ENCODE measurements at regions not wholly inside any gene's neighbourhood (a gene's known extent, or its start where the extent isn't known, plus 50 kb on each side); places are given as distances from the start of the nearest gene placed in this dataset.

DNA sequence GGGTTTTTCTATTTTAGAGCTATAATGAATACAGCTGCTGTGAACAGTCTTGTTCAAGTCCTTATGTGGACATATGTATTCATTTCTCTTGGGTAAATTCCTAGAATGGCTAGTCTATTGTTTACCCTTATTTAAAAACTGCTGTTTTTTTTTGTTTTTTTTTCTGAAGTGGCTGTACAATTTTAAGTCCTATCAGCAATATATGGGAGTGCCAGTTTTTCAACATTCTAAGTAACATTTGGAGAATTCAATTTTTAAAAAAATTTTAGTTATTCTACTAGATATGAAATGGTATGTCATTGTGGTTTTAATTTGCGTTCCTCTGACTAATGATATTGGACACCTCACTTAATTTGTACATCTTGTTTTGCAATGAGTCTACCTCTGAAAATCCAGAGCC, 349.7 kb downstream of the SATB2 start:
- no peak for DNase-seq (ENCODE audit: low spot score in 2 of 2)
- 84 to 91% methylated on average over 1 of the region's 1 CpG for WGBS, 2 donors
- TF ChIP-seq CTCF (IDR thresholded peaks at IDR 0.05) (no peak), POLR2A (IDR thresholded peaks at IDR 0.05) (no peak)
- intact Hi-C loops (cut with DNase I; ENCODE audit: low total_unique reads), result no loop called here
- H3K4me3 ChIP-seq (ENCODE audit: low read depth, poor library complexity, severe bottlenecking), result no peak overlapping the region

DNA sequence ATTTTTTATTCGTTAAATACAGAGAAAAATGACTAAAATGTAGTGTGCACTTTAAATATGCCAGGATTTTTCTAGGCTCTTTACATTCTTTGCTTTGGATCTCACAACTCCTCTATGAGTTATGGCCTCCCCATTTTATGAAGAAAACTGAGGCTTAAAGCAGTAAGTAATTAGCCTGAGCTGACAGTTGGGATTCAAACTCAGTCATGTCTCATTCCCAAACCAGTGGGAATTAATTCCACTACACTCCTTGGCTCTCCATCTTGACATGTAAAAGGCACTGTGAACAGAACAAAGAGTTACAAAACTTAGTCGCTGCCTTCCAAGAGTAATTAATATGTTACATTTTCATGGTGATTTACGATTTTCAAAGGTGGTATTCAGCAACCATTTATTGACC, 351.9 kb downstream of the SATB2 start:
- WGBS, 2 donors, result 59 to 65% methylated on average over 3 of the region's 3 CpGs
- intact Hi-C loops (cut with DNase I; ENCODE audit: low total_unique reads), result no loop called here

GRCh38 chr2:199101487-199101886, 356.3 kb downstream of the SATB2 start:
- no peak for TF ChIP-seq CTCF (IDR thresholded peaks at IDR 0.05)
- no peak for TF ChIP-seq POLR2A (IDR thresholded peaks at IDR 0.05)
- H3K4me3 ChIP-seq (ENCODE audit: low read depth, poor library complexity, severe bottlenecking), result no peak overlapping the region
- intact Hi-C loops (cut with DNase I; ENCODE audit: low total_unique reads), result no loop called here
- 91% methylated on average over 3 of the region's 3 CpGs for WGBS, 2 donors
- DNase-seq (ENCODE audit: low spot score in 2 of 2), result no peak

More for the DNA sequence above, 351.9 kb downstream of the SATB2 start:
- TF ChIP-seq CTCF (IDR thresholded peaks at IDR 0.05) (no peak), POLR2A (IDR thresholded peaks at IDR 0.05) (no peak)
- DNase-seq (ENCODE audit: low spot score in 2 of 2), result no peak
- no peak overlapping the region for H3K4me3 ChIP-seq (ENCODE audit: low read depth, poor library complexity, severe bottlenecking)

- intact Hi-C loops (cut with DNase I; ENCODE audit: low total_unique reads), result no loop called here
- TF ChIP-seq POLR2A (IDR thresholded peaks at IDR 0.05) (no peak), CTCF (IDR thresholded peaks at IDR 0.05) (no peak)
- no peak for DNase-seq (ENCODE audit: low spot score in 2 of 2)
- no peak overlapping the region for H3K4me3 ChIP-seq (ENCODE audit: low read depth, poor library complexity, severe bottlenecking)
- WGBS, 2 donors, result 66 to 68% methylated on average over 4 of the region's 4 CpGs
These were observed 357.2 kb downstream of the SATB2 start for GRCh38 chr2:199100326-199101110.

- intact Hi-C loops (cut with DNase I; ENCODE audit: low total_unique reads), result no loop called here
- H3K4me3 ChIP-seq (ENCODE audit: low read depth, poor library complexity, severe bottlenecking), result no peak overlapping the region
- DNase-seq (ENCODE audit: low spot score in 2 of 2), result no peak
- no peak for TF ChIP-seq POLR2A (IDR thresholded peaks at IDR 0.05)
- 89 to 94% methylated on average over 2 of the region's 2 CpGs for WGBS, 2 donors
These were observed 365.3 kb downstream of the SATB2 start for GRCh38 chr2:199092419-199092818.

DNA sequence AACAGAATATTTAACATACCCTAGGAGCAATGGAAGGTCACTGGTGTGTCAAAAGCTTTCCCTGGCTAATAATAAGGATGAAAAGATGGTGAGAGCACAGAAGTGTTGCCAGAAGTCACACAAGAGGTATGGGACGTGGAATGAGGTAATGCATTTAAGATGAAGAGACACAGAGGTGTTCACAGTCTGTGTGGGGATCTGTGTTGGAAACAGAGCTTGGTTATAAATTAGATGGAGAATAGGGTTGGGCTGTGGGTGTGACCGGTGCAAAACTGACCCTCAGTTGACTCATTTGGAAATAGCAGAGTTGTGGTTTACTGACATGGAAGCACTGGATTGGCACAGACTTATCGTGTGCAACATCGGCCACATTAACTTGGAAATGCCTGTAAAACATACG, 372.5 kb downstream of the SATB2 start:
- 78 to 87% methylated on average over 5 of the region's 5 CpGs for WGBS, 2 donors

More for the DNA sequence above, 372.5 kb downstream of the SATB2 start:
- no peak overlapping the region for H3K4me3 ChIP-seq (ENCODE audit: low read depth, poor library complexity, severe bottlenecking)
- intact Hi-C loops (cut with DNase I; ENCODE audit: low total_unique reads), result no loop called here
- TF ChIP-seq POLR2A (IDR thresholded peaks at IDR 0.05), result no peak
- TF ChIP-seq CTCF (IDR thresholded peaks at IDR 0.05), result no peak
- no peak for DNase-seq (ENCODE audit: low spot score in 2 of 2)
